Stimulated activated CD8-positive, alpha-beta memory T cell treated with anti-CD3 and anti-CD28 coated beads, Interleukin-15, amount 100 ng/mL, for 4 hours (primary cell): ENCODE measurements at regions not wholly inside any gene's neighbourhood (a gene's known extent, or its start where the extent isn't known, plus 50 kb on each side); places are given as distances from the start of the nearest gene placed in this dataset.

Experiments used
- DNase-seq, 2 donors: peaks; one replicate each; pipeline ENCODE4 v3.0.0-alpha.2; 2020; ENCODE audit warnings: low read depth in 2 of 2

DNA sequence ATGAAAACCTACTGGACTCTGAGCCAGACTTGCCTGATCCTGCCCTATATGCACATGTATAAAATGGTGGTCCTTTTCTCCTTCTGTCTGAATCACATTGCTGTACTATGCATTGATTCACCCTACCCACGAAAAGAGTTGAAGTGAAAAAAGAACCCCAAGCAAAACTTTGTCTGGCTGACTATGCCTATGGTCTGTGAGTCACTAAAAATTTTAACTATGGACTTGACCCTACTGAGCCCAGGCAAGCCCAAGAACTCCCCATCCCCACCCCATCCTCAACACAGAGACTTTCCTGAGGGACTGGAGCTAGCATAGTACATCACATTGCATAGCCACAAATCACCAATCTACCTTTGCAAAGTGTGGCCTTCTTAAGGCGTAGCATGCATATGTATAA lies 116.6 kb upstream of the TENM3 start:
- no peak for DNase-seq

DNA sequence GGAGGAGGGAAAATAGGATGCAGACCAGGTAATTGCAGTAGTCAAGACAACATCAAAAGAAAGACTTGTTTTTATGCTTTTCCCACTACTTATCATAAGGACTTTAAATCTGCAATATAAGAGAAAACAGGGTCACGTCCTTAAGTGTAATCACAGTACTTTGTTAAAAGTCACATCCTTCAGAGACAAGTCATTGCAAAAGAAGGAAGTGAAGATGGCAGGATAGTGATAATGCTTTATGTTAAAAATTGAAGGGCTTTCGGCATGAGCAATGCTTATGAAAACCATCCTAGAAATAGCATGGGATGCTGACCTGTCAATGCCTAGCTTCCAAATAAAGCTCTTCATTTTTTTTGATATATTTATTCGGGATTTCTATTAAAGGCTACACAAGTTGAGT lies 110.2 kb upstream of the TENM3 start:
- DNase-seq = no peak

- no peak for DNase-seq
These were observed 108.9 kb upstream of the TENM3 start for GRCh38 chr4:182134261-182134660.

DNA sequence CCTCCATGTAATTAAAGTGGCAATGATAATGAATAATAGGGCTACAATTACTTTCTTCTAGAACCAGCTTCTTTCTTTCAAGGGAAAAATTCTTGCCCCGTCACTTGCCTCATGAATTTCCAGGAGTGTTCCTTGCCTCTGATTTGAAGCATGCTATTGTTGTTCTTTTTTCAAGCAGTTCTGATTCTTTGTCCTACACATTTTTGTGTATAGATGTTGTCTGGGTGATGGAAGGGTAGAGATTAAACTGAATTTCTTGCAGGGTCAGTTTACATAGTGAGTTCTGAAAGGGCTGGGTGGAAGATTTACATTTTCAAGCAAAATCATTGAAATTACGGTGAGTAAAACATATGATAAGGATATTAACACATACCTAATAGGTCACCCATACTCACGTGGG lies 107.0 kb upstream of the TENM3 start:
- no peak for DNase-seq

DNA sequence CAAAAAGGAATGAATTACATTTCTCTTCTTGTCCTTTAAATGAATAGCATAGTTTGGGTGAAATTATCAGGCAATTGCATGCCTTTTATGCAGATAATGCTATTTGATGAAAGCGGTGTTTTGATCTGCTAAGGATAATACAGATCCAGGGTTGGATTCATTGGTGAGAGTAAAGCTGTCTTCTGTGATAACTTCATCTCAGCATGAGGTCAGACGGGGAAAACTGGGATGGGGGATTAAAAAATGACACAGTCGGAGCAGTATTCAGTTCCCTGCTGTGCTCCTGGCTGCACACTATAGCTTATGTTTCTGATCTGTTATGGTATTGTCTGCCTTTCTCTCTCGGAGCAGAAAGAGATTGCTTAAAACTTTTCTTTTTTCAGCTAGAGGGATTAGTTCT lies 105.9 kb upstream of the TENM3 start:
- no peak for DNase-seq

DNA sequence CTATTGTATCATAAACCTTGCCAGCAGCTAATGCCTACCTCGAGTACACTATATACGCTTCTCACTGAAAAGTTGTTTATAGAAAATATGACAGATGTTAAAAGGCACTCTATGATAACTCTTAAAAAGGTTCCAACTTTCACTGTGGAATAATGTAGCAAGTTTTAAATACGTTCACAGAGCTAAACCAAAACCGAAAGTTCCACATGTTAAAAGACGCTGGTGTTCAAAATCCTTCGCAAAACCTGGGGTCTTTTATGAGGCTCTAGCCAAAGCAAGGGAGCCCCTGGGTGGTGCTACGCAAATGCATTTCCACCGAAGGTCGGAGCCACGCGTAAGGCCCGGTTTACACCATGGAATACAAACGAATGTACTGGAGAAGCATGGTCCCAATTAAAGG lies 103.7 kb upstream of the TENM3 start:
- DNase-seq = no peak

- no peak for DNase-seq
These were observed 102.7 kb upstream of the TENM3 start for GRCh38 chr4:182140547-182140946.

- DNase-seq = no peak
These were observed 102.1 kb upstream of the TENM3 start for GRCh38 chr4:182141061-182141460.

- DNase-seq = no peak
These were observed 100.8 kb upstream of the TENM3 start for GRCh38 chr4:182142176-182143085.

DNA sequence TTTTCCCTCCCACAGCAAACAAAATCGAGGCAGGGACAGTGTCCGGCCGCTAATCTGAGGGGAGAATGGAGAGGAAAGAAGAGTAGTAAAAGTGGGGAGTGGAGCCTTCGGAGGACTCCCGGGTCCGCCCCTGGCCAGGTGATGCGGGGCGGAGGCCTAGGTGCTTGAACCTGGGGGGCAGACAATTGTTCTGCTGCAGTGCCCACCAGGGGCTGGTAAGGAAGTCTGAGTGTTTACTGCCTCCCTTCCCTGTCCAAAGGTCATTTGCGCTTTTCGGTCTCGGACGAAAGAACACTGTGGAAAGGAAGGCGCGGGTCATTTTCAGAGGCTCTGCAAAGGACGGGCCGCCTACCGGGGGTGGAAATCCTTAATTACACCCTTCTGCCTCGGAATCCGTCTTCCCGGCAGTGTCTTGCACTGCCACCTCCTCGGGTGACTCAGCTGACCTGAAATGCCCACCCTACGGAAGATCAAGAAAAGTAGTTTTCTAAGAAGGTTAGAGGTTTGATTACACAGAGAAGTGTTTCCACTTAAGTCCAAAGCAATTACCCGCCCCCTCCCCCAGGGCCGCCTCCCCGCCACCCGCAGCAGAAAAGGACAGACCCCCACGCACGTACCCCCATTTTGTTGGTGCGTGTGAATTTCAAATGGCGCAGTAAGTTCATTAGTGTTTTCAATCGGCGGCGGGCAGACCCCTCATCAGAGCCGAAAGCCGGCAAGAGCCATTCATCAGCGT lies 99.9 kb upstream of the TENM3 start:
- no peak for DNase-seq

GRCh38 chr4:182143822-182144625 lies 99.2 kb upstream of the TENM3 start:
- no peak for DNase-seq

- DNase-seq = no peak
These were observed 98.4 kb upstream of the TENM3 start for GRCh38 chr4:182144626-182145333.

- no peak for DNase-seq
These were observed 97.8 kb upstream of the TENM3 start for GRCh38 chr4:182145334-182145905.

- no peak for DNase-seq
These were observed 95.8 kb upstream of the TENM3 start for GRCh38 chr4:182147391-182147790.

- no peak for DNase-seq
These were observed 92.6 kb upstream of the TENM3 start for GRCh38 chr4:182150645-182151044.

GRCh38 chr4:182155806-182156205 lies 87.4 kb upstream of the TENM3 start:
- no peak for DNase-seq

GRCh38 chr4:182163180-182163579 lies 80.0 kb upstream of the TENM3 start:
- DNase-seq = no peak

GRCh38 chr4:182169572-182169971 lies 73.6 kb upstream of the TENM3 start:
- no peak for DNase-seq

DNA sequence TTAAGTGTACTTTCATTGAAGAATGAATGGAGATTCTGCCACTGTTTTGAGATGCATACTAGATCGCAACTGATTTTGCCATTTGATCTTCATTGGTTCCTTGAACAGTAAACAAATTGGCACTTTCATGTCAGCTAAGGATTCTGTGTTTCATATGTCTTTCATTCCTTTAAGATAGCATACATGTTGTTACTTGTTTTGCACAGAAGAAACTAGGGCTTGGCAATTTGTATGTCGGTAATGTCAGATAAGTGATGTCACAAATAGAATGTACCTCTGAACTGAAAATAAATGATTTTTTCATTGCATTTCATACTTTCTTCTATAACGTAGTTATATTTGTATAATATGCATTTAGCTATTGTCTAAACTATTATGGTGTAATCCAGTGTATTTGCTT lies 73.2 kb upstream of the TENM3 start:
- DNase-seq = no peak

DNA sequence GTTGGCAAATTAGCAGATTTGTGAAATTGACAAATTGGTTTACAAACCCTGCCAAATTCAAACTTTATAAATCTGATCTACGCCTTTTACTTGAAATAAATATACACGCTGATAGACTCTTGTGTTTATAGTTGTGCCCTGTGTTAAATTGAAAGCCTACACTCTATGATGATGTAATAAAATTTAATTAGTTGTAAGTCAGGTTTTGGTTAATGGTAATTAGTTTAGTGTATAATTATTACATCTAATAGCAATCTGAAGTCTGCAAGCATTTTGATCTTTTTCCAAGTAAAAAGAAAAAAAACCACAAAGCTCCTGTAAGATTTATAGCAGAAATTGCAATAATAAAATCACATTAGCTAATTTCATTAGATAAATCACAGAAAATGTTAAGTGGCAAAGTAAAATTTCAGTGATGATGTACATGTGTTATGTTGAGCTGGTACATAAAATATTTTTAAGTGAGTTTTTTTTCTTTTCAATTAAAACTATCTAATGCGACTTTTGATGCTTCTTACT lies 72.7 kb upstream of the TENM3 start:
- no peak for DNase-seq

- no peak for DNase-seq
These were observed 68.2 kb upstream of the TENM3 start for GRCh38 chr4:182174979-182175378.
